ENCODE measurements at regions not wholly inside any gene's neighbourhood (a gene's known extent, or its start where the extent isn't known, plus 50 kb on each side); places are given as distances from the start of the nearest gene placed in this dataset.

- Histone ChIP-seq H2AK9ac (replicated peaks; ENCODE audit: low read depth, low read length, poor library complexity) (no peak overlapping the region), H2AFZ (replicated peaks; ENCODE audit: low read length, poor library complexity) (no peak overlapping the region), H2BK5ac (ENCODE audit: low read depth, low read length, poor library complexity, severe bottlenecking) (no peak overlapping the region), H2AK5ac (ENCODE audit: low read depth, low read length) (no peak overlapping the region), H4K8ac (ENCODE audit: low read depth in 2 of 2, low read length in 2 of 2) (no peak overlapping the region), H3K27ac (ENCODE audit: insufficient read depth, low read length) (no peak overlapping the region), H2BK15ac (ENCODE audit: low read depth, low read length) (no peak overlapping the region), H3K18ac (ENCODE audit: low read depth, low read length) (no peak overlapping the region), H3K4ac (ENCODE audit: low read depth, low read length) (no peak overlapping the region), H4K5ac (ENCODE audit: low read depth, low read length) (no peak overlapping the region), H4K20me1 (ENCODE audit: insufficient read depth, low read length) (no peaks in the 10 kb centered on the region), H3K9me3 (ENCODE audit: control insufficient read depth, insufficient read depth, low read length) (peaks cover 32% of the 10 kb centered on the region), H3K27me3 (ENCODE audit: control insufficient read depth, insufficient read depth, low read length) (no peaks in the 10 kb centered on the region), H3K4me3 (ENCODE audit: insufficient read depth, low read depth, low read length) (no peak overlapping the region), H3K14ac (replicated peaks; ENCODE audit: low read depth, low read length) (no peak overlapping the region), H3K56ac (ENCODE audit: extremely low read depth, insufficient read depth, low read length) (no peak overlapping the region), H3K4me2 (ENCODE audit: low read depth, low read length) (no peak overlapping the region), H3K9ac (ENCODE audit: low read depth, low read length) (no peak overlapping the region), H4K91ac (ENCODE audit: insufficient read depth, low read depth, low read length) (no peak overlapping the region), H2BK20ac (ENCODE audit: low read depth, low read length) (no peak overlapping the region), H2BK120ac (ENCODE audit: low read depth, low read length) (no peak overlapping the region), H3K36me3 (ENCODE audit: control insufficient read depth, insufficient read depth, low read length) (no peaks in the 10 kb centered on the region), H3K9me1 (ENCODE audit: insufficient read depth, low read length) (no peaks in the 10 kb centered on the region), H3K23ac (ENCODE audit: low read depth, low read length) (no peak overlapping the region), H3K79me1 (ENCODE audit: low read depth in 1 of 2, low read length in 2 of 2) (no peaks in the 10 kb centered on the region), H3K4me1 (ENCODE audit: control insufficient read depth, insufficient read depth, low read length) (no peaks in the 10 kb centered on the region)
- in situ Hi-C loops (cut with MboI; ENCODE audit: low sequenced_read_pairs) (no loop called here), dilution Hi-C loops (cut with HindIII; ENCODE audit: low sequenced_read_pairs, unreplicated experiment) (no loop called here), intact Hi-C loops (cut with micrococcal nuclease) (no loop called here)
- WGBS, 2 experiments (ENCODE audit: extremely low coverage in 2 of 2, insufficient read length in 1 of 2), result 10% methylated on average over 2 of the region's 4 CpGs; no CpG with 5 or more reads in 1 of the 2 experiments
- no peak for DNase-seq
- POLR2A ChIA-PET (ENCODE audit: unreplicated experiment), result no interaction called here
- TF ChIP-seq CHD1 (IDR thresholded peaks at IDR 0.05; ENCODE audit: low read depth, low read length), result no peak
- ATAC-seq (ENCODE audit: low read depth), result no peak
- CTCF ChIA-PET, result no interaction called here
- BruUV-seq (replicated peaks), result no TSS peak
These were observed 113.2 kb upstream of the CHST15 start for GRCh38 chr10:124206616-124207015.
